Ascending aorta (tissue), 2 donors: ENCODE measurements at regions not wholly inside any gene's neighbourhood (a gene's known extent, or its start where the extent isn't known, plus 50 kb on each side); places are given as distances from the start of the nearest gene placed in this dataset.

Experiments used
- DNase-seq, 2 donors: peaks; one replicate each; pipeline ENCODE4 v3.0.0-alpha.2; 2019; ENCODE audit warnings: low spot score in 2 of 2
- H3K27ac ChIP-seq, 2 donors: fragments of 200-600 bp; sonication (generic); one replicate each; pipeline ENCODE4 v1.5.1; 2016 to 2017; ENCODE audit warnings: mild to moderate bottlenecking in 1 of 2
- H3K27me3 ChIP-seq: fragments of 200-600 bp; sonication (generic); one replicate; pipeline ENCODE4 v1.5.1; 2017
- H3K36me3 ChIP-seq, 2 donors: fragments of 200-600 bp; sonication (generic); one replicate each; pipeline ENCODE4 v1.5.1; 2016
- H3K4me1 ChIP-seq, 2 donors: fragments of 200-600 bp; sonication (generic); one replicate each; pipeline ENCODE4 v1.5.1; 2016 to 2017; ENCODE audit warnings: mild to moderate bottlenecking in 1 of 2
- H3K4me3 ChIP-seq, 2 donors: fragments of 200-600 bp; sonication (generic); one replicate each; pipeline ENCODE4 v1.5.1; 2016 to 2017; ENCODE audit warnings: mild to moderate bottlenecking in 1 of 2
- H3K9me3 ChIP-seq, 2 donors: fragments of 200-600 bp; sonication (generic); one replicate each; pipeline ENCODE4 v1.5.1; 2016
- intact Hi-C: fragments of 100-400 bp; cut with DNase I; formaldehyde crosslinking; loops from one replicate; pipeline ENCODE4 v1.15.1; 2023
- TF ChIP-seq, protein P1 (sequence below), 3 experiments: fragments of 200-600 bp in 2 of 3; fragments of 450-650 bp in 1 of 3; sonication (generic) in 2 of 3; IDR thresholded peaks; one replicate each; pipeline ENCODE4 v1.5.1; 2016 to 2019; ENCODE audit warnings: antibody characterized with exemption in 3 of 3, mild to moderate bottlenecking in 1 of 3, moderate library complexity in 1 of 3

DNA sequence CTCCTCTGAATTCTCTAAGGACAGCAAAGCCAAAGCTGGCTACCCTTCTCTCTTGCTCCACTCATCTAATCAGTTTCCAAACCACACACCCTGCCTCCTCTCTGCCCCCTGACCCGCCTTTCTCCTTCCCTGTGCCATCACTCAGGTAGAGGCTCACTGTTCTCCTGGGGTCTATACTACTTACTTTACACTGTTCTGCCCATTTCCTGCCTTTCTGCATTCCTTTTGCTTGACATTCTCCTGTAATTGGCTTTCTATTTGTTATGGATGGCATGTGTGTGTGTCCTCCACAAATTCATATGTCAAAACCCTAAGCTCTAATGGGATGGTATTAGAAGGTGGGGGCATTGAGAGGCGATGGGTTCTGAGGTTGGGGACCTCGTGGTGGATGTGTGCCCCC lies 675.2 kb upstream of the ID2 start:
- intact Hi-C loops: no loop called here

DNA sequence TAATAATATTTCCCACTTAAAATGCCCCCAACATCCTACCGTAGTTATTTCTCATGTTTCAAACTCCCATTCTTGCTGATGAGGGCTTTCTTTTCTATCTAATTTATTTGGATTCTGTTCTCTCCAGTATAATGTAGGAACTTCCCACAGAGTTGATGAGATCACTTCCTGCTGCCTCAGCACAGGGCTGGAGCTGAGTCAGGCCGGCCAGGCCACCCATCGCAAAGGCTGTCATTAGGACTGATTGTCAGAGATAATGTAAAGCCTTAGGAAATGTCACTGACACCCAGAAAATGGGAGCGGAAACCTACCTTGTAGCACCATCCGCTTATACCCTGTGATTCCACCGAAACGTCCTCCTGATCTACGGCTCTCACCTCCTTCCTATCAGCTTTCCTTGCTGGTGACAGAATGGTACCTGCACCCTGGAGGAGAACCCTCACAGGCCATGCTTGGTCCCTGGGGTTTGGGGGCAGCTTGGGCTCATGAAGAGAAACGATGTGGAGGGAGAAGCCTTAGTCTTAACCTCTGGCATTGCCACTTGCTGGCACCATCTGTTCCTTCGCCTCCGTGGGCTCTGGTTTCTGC lies 672.8 kb upstream of the ID2 start:
- H3K36me3 ChIP-seq: no peaks in the 10 kb centered on the region
- H3K4me1 ChIP-seq: no peaks in the 10 kb centered on the region
- intact Hi-C loops: no loop called here
- no peak overlapping the region for H3K4me3 ChIP-seq
- no peak overlapping the region for H3K27ac ChIP-seq
- TF ChIP-seq, protein P1, sequence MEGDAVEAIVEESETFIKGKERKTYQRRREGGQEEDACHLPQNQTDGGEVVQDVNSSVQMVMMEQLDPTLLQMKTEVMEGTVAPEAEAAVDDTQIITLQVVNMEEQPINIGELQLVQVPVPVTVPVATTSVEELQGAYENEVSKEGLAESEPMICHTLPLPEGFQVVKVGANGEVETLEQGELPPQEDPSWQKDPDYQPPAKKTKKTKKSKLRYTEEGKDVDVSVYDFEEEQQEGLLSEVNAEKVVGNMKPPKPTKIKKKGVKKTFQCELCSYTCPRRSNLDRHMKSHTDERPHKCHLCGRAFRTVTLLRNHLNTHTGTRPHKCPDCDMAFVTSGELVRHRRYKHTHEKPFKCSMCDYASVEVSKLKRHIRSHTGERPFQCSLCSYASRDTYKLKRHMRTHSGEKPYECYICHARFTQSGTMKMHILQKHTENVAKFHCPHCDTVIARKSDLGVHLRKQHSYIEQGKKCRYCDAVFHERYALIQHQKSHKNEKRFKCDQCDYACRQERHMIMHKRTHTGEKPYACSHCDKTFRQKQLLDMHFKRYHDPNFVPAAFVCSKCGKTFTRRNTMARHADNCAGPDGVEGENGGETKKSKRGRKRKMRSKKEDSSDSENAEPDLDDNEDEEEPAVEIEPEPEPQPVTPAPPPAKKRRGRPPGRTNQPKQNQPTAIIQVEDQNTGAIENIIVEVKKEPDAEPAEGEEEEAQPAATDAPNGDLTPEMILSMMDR (IDR thresholded peaks at IDR 0.05): no peak
- no peaks in the 10 kb centered on the region for H3K27me3 ChIP-seq
- no peak for DNase-seq
- no peaks in the 10 kb centered on the region for H3K9me3 ChIP-seq

More for the DNA sequence above, 675.2 kb upstream of the ID2 start:
- H3K27ac ChIP-seq: no peak overlapping the region
- no peaks in the 10 kb centered on the region for H3K36me3 ChIP-seq
- no peak for DNase-seq
- no peaks in the 10 kb centered on the region for H3K9me3 ChIP-seq
- TF ChIP-seq, protein P1 (IDR thresholded peaks at IDR 0.05): no peak
- no peaks in the 10 kb centered on the region for H3K27me3 ChIP-seq
- H3K4me1 ChIP-seq: peaks cover 3 to 4% of the 10 kb centered on the region in 2 donors
- no peak overlapping the region for H3K4me3 ChIP-seq

DNA sequence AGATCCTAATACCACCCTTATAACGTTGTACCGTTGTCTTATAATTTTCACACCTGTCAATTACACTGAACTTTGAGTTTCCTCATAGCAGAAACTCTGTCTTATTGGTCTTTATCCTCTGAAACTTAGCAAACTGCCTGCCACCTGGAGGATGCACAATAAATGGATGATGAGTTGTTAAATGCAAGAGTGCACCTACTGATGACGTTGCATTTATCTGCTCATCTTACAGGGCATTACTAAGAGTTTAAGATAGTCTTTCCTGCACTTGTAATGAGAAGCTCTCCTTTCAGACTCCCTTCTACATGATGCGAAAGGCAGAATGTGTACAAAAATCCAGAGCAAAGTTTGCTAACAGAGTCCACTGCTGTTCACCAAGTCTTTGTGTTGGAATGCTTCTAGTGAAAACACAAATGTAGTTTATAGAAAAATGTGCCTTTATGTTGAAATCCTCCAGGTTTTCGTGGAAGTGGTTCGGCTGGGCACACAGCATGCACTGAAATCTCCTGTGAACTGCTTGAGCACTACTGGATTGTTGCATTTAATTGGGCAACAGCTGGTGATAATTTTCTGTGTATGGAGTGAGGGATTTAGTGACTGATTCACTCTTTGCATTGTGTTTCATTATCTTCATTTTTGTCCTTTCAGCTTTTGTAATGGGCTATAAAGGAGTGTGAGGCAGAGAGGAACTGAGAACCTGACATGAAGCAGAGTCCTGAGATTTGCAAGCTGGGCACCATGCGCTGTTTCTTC lies 665.8 kb upstream of the ID2 start:
- no peaks in the 10 kb centered on the region for H3K4me1 ChIP-seq
- no peak for DNase-seq
- intact Hi-C loops: no loop called here
- no peak overlapping the region for H3K27ac ChIP-seq
- no peaks in the 10 kb centered on the region for H3K36me3 ChIP-seq
- TF ChIP-seq, protein P1 (IDR thresholded peaks at IDR 0.05): no peak
- H3K4me3 ChIP-seq: no peak overlapping the region
- H3K27me3 ChIP-seq: no peaks in the 10 kb centered on the region
- no peaks in the 10 kb centered on the region for H3K9me3 ChIP-seq

DNA sequence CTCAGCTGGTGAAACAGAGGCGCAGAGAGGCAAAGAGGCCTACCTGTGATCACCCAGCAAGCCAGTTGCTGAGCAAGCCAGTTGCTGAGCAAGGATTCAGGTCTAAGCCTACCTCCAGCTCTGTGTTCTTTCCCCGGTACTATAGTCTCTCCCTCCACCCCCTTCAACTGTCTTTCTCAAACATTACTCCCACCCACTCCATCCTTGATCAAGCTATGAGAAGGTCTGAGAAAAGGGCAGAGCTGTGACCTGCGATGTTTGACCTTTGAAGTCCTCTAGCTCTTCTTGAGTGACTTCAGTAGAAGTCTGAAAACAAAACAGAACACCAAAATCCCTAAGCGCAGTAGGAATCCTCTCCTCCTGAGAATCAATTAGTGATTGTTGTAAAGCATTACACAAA lies 665.2 kb upstream of the ID2 start:
- TF ChIP-seq, protein P1 (IDR thresholded peaks at IDR 0.05): no peak
- H3K27ac ChIP-seq: no peak overlapping the region
- H3K4me3 ChIP-seq: no peak overlapping the region
- H3K27me3 ChIP-seq: no peaks in the 10 kb centered on the region
- intact Hi-C loops: no loop called here
- no peaks in the 10 kb centered on the region for H3K4me1 ChIP-seq
- no peaks in the 10 kb centered on the region for H3K9me3 ChIP-seq
- DNase-seq: no peak
- no peaks in the 10 kb centered on the region for H3K36me3 ChIP-seq

DNA sequence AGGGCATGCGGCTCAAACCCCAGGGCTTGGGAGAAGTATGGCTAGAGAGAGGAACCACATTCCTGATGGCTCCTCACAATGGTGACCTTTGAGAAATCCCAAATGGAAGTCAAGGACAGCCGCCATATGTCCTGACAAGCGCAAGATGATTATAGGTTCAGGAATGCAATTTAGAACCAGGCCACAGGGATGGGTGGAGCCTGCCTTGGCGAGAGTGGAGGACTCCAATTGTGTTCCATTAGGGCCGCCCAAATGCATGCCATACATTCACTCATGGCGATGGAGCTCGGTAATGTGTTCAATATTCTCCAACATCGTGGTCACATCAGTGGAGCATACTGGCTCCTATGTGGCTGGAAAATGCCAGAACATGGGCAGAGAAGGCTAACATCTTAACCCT lies 662.9 kb upstream of the ID2 start:
- Histone ChIP-seq H3K9me3 (no peaks in the 10 kb centered on the region), H3K27me3 (no peaks in the 10 kb centered on the region), H3K4me1 (no peaks in the 10 kb centered on the region), H3K36me3 (no peaks in the 10 kb centered on the region), H3K27ac (no peak overlapping the region), H3K4me3 (no peak overlapping the region)
- intact Hi-C loops: no loop called here
- TF ChIP-seq, protein P1 (IDR thresholded peaks at IDR 0.05): no peak
- DNase-seq: no peak
